ENCODE measurements at regions not wholly inside any gene's neighbourhood (a gene's known extent, or its start where the extent isn't known, plus 50 kb on each side); places are given as distances from the start of the nearest gene placed in this dataset.

GRCh38 chr4:128538111-128538882, 250.7 kb upstream of the PGRMC2 start:
- 66% methylated on average over 11 of the region's 13 CpGs for WGBS (ENCODE audit: insufficient coverage, low coverage, missing lambda C conversion rate)
- intact Hi-C loops (cut with micrococcal nuclease), result no loop called here

More at GRCh38 chr4:128538111-128538882, 250.7 kb upstream of the PGRMC2 start:
- FAIRE-seq (no peak), ATAC-seq (no peak), DNase-seq (ENCODE audit: extremely low read depth in 1 of 4, low spot score in 3 of 4) (no peak)
- no peak overlapping the region for H3K4me3 ChIP-seq
- H3K9ac ChIP-seq (ENCODE audit: insufficient read depth in 1 of 2, low read depth in 2 of 2, low read length in 2 of 2), result no peak overlapping the region
- H3K79me2 ChIP-seq (ENCODE audit: control insufficient read depth, insufficient read depth, low read length), result no peaks in the 10 kb centered on the region
- no peaks in the 10 kb centered on the region for H3K36me3 ChIP-seq (ENCODE audit: control insufficient read depth, insufficient read depth, low read length)
- peaks cover 0 to 6% of the 10 kb centered on the region in 2 experiments; a peak in 3 of 5 replicates for H3K4me1 ChIP-seq (replicated peaks in 1 of 2; ENCODE audit: control insufficient read depth in 2 of 2, insufficient read depth in 2 of 2, low read length in 2 of 2)
- H3K9me3 ChIP-seq (replicated peaks; ENCODE audit: control insufficient read depth, insufficient read depth, low read depth, low read length), result no peaks in the 10 kb centered on the region
- H3K9me1 ChIP-seq (ENCODE audit: control insufficient read depth, insufficient read depth, low read length), result no peaks in the 10 kb centered on the region
- in situ Hi-C loops (cut with MboI), result no loop called here
- no peak for TF ChIP-seq ERF (CRISPR knock-in tag; IDR thresholded peaks at IDR 0.05)
- TF ChIP-seq RBM34 (IDR thresholded peaks at IDR 0.05; ENCODE audit: borderline replicate concordance, insufficient read depth, low read length), result no peak
- TF ChIP-seq ZNF707 (CRISPR knock-in tag; conservative IDR thresholded peaks at IDR 0.05), result no peak
- TF ChIP-seq, protein P1, sequence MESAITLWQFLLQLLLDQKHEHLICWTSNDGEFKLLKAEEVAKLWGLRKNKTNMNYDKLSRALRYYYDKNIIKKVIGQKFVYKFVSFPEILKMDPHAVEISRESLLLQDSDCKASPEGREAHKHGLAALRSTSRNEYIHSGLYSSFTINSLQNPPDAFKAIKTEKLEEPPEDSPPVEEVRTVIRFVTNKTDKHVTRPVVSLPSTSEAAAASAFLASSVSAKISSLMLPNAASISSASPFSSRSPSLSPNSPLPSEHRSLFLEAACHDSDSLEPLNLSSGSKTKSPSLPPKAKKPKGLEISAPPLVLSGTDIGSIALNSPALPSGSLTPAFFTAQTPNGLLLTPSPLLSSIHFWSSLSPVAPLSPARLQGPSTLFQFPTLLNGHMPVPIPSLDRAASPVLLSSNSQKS (CRISPR knock-in tag; IDR thresholded peaks at IDR 0.05), result no peak
- TF ChIP-seq FOXK2 (conservative IDR thresholded peaks at IDR 0.05 in 1 of 2, IDR thresholded peaks at IDR 0.05 in 1 of 2; ENCODE audit: low read depth in 2 of 2), result no peak
- no peak for TF ChIP-seq ZKSCAN1 (IDR thresholded peaks at IDR 0.05; ENCODE audit: low read depth, low read length)
- no peak for TF ChIP-seq JUN (IDR thresholded peaks at IDR 0.05; ENCODE audit: borderline replicate concordance, low read depth, low read length)
- no peak for TF ChIP-seq JUN (CRISPR knock-in tag; IDR thresholded peaks at IDR 0.05; ENCODE audit: borderline replicate concordance)
- TF ChIP-seq ZNF586 (CRISPR knock-in tag; conservative IDR thresholded peaks at IDR 0.05), result no peak
- no peak for TF ChIP-seq MTA2 (IDR thresholded peaks at IDR 0.05; ENCODE audit: low read depth)
- no peak for TF ChIP-seq ZNF263 (CRISPR knock-in tag; IDR thresholded peaks at IDR 0.05; ENCODE audit: borderline replicate concordance)
- no peak for TF ChIP-seq ZNF699 (CRISPR knock-in tag; IDR thresholded peaks at IDR 0.05; ENCODE audit: insufficient replicate concordance)
- no peak for TF ChIP-seq SUPT5H (IDR thresholded peaks at IDR 0.05)
- no peak for TF ChIP-seq MNT (conservative IDR thresholded peaks at IDR 0.05)
- TF ChIP-seq L3MBTL2 (IDR thresholded peaks at IDR 0.05), result no peak
- TF ChIP-seq ZNF830 (CRISPR knock-in tag; IDR thresholded peaks at IDR 0.05), result no peak
- no peak for TF ChIP-seq XRCC5 (IDR thresholded peaks at IDR 0.05; ENCODE audit: low read depth, low read length)
- TF ChIP-seq ZNF778 (CRISPR knock-in tag; IDR thresholded peaks at IDR 0.05), result no peak
- H3K27me3 ChIP-seq (ENCODE audit: control insufficient read depth in 2 of 2, insufficient read depth in 2 of 2, low read length in 2 of 2), result no peaks in the 10 kb centered on the region
- no peak overlapping the region for H2AFZ ChIP-seq (ENCODE audit: low read depth, low read length)
- CTCF ChIA-PET (ENCODE audit: low intra/inter-chr PET ratio), result no interaction called here
- no TSS peak for BruUV-seq (replicated peaks)
- no peaks in the 10 kb centered on the region for H4K20me1 ChIP-seq (replicated peaks; ENCODE audit: control insufficient read depth, insufficient read depth, low read length)
- H3K4me2 ChIP-seq (ENCODE audit: insufficient read depth, low read length), result no peak overlapping the region
- POLR2A ChIA-PET, result interaction anchor here (0.8 kb wide), 1 partner anchor 16 kb away, joined by 4 read pairs; no protein-coding TSS in a partner anchor
- no peak overlapping the region for H3K27ac ChIP-seq (ENCODE audit: extremely low read depth, low read depth, low read length)
